MCF 10A (cell line): ENCODE measurements at regions not wholly inside any gene's neighbourhood (a gene's known extent, or its start where the extent isn't known, plus 50 kb on each side); places are given as distances from the start of the nearest gene placed in this dataset.

ENCODE experiments used
- BruUV-seq: library from RNA; stranded (reverse); fragments of 400-500 nt; replicated peaks from 2 replicates; lab custom pipeline; 2021; lab: Mats Ljungman, UMichigan
- CTCF ChIA-PET: fragments of 300-600 bp; sonication (Branson Sonifier 250); formaldehyde crosslinking; extraction: SDS; loops from one replicate; lab custom pipeline; 2021; ENCODE audit warnings: antibody characterized with exemption, inconsistent platforms; lab: Yijun Ruan, JAX
- POLR2A ChIA-PET: fragments of 300-600, 350-650 bp; sonication (Branson Sonifier 250); formaldehyde crosslinking; extraction: SDS; loops from one replicate; lab custom pipeline; 2020; ENCODE audit warnings: antibody characterized with exemption, inconsistent platforms; lab: Yijun Ruan, JAX
- DNase-seq: peaks from one replicate; pipeline ENCODE4 v3.0.0-alpha.2; 2018; ENCODE audit not compliant: unreplicated experiment
- H3K27ac Mint-ChIP-seq: one replicate; pipeline ENCODE4 v1.8.0; 2022; ENCODE audit warnings: mild to moderate bottlenecking, low read depth, mixed read lengths; ENCODE audit not compliant: unreplicated experiment
- H3K27me3 Mint-ChIP-seq: one replicate; pipeline ENCODE4 v1.8.0; 2022; ENCODE audit warnings: mixed read lengths; ENCODE audit not compliant: insufficient read depth, unreplicated experiment
- H3K36me3 Mint-ChIP-seq: one replicate; pipeline ENCODE4 v1.8.0; 2022; ENCODE audit warnings: mild to moderate bottlenecking, moderate library complexity, mixed read lengths; ENCODE audit not compliant: insufficient read depth, unreplicated experiment
- H3K4me1 Mint-ChIP-seq: one replicate; pipeline ENCODE4 v1.8.0; 2022; ENCODE audit warnings: mixed read lengths; ENCODE audit not compliant: insufficient read depth, unreplicated experiment
- H3K4me3 Mint-ChIP-seq: one replicate; pipeline ENCODE4 v1.8.0; 2022; ENCODE audit warnings: mild to moderate bottlenecking, moderate library complexity, mixed read lengths; ENCODE audit not compliant: unreplicated experiment
- H3K9me3 Mint-ChIP-seq: one replicate; pipeline ENCODE4 v1.8.0; 2022; ENCODE audit warnings: mixed read lengths; ENCODE audit not compliant: unreplicated experiment
- intact Hi-C: fragments of 100-400 bp; cut with micrococcal nuclease; formaldehyde crosslinking; loops from 2 replicates; pipeline ENCODE4 v1.14.1; 2022
- TF ChIP-seq, protein P1 (sequence below): fragments of 200-600 bp; IDR thresholded peaks from one replicate; pipeline ENCODE4 v1.8.0; 2022; ENCODE audit warnings: antibody characterized with exemption, mild to moderate bottlenecking; ENCODE audit not compliant: unreplicated experiment

DNA sequence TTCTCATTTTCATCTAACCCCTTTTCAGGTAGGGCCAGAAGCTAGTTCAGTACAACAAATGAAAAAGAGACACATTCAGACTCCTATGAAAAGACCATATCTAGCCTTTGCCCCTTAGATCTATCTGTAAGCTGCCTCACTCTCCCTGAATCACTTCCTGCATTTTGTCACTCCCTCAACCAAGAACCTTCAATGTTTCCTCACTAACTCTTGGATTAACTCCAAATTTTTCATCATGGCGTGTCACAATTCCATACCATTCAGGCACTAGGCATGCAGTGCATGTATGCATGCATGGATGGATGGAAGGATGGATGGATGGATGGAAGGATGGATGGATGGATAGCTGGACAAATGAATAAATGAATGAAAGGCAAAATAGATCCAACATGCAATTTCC, 356.9 kb downstream of the TNS1 start:
- H3K4me1 Mint-ChIP-seq, result peaks cover 6% of the 10 kb centered on the region
- TF ChIP-seq, protein P1, sequence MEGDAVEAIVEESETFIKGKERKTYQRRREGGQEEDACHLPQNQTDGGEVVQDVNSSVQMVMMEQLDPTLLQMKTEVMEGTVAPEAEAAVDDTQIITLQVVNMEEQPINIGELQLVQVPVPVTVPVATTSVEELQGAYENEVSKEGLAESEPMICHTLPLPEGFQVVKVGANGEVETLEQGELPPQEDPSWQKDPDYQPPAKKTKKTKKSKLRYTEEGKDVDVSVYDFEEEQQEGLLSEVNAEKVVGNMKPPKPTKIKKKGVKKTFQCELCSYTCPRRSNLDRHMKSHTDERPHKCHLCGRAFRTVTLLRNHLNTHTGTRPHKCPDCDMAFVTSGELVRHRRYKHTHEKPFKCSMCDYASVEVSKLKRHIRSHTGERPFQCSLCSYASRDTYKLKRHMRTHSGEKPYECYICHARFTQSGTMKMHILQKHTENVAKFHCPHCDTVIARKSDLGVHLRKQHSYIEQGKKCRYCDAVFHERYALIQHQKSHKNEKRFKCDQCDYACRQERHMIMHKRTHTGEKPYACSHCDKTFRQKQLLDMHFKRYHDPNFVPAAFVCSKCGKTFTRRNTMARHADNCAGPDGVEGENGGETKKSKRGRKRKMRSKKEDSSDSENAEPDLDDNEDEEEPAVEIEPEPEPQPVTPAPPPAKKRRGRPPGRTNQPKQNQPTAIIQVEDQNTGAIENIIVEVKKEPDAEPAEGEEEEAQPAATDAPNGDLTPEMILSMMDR, result no peak
- no TSS peak for BruUV-seq
- intact Hi-C loops, result no loop called here
- no peaks in the 10 kb centered on the region for H3K27me3 Mint-ChIP-seq
- DNase-seq, result peak; percentile 53
- ChIA-PET CTCF (interaction anchor here (1.1 kb wide), 1 partner anchor 67 kb away, joined by 6 read pairs; no protein-coding TSS in a partner anchor), POLR2A (no interaction called here)
- no peaks in the 10 kb centered on the region for H3K9me3 Mint-ChIP-seq
- no peak overlapping the region for H3K4me3 Mint-ChIP-seq
- H3K36me3 Mint-ChIP-seq, result no peaks in the 10 kb centered on the region
- no peak overlapping the region for H3K27ac Mint-ChIP-seq

DNA sequence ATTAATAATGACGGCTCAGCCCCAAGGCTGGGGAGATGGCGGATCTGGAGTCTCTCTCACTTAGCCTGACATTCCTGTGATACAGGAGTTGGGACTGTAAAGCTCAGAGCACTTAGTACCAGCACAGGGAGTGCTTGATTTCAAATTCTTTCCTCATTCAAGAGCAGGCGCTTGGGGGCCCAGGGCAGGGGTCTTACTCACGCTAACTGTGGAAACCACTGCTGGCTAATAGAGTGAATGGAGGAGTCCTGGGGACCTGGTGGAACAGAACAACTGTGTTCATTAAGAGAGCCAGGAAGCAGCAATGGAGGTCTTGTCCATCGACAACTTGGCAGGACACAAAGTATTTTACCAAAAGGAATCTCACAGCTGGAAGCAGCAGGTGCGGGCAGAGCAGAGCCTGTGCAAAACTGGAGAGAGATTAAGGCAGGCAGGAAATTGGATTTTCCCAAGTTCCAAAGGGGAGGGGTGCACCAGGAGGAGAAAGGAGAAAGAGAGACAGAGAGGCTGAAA, 358.9 kb downstream of the TNS1 start:
- no peaks in the 10 kb centered on the region for H3K27me3 Mint-ChIP-seq
- no TSS peak for BruUV-seq
- H3K4me1 Mint-ChIP-seq, result peaks cover 6% of the 10 kb centered on the region
- intact Hi-C loops, result no loop called here
- H3K4me3 Mint-ChIP-seq, result no peak overlapping the region
- no peak for DNase-seq
- CTCF ChIA-PET, result interaction anchor here (0.6 to 0.7 kb wide), 2 partner anchors 50 to 69 kb away, joined by 3 read pairs; no protein-coding TSS in a partner anchor
- H3K27ac Mint-ChIP-seq, result no peak overlapping the region
- POLR2A ChIA-PET, result interaction anchor here (0.6 kb wide), 1 partner anchor 36 kb away, joined by 3 read pairs; no protein-coding TSS in a partner anchor
- TF ChIP-seq, protein P1, result no peak
- H3K9me3 Mint-ChIP-seq, result no peaks in the 10 kb centered on the region
- H3K36me3 Mint-ChIP-seq, result no peaks in the 10 kb centered on the region

DNA sequence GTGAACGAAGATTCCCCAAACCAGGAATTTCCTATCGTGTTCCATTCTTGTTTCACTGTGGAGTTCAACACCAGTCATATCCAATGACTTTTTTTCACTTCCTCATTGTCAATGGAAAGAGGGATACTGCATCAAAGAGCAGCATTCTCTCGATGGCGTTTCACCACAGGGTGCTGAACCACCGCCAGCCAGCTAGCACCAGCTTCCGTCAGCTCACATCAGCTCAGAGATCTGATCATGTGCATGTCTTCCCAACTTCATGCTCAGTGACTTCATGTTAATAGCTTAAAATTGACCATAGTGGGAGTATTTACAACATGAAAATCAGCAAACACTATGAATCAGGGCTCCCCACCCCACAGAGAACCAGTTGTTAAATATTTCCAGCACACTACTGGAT, 359.9 kb downstream of the TNS1 start:
- CTCF ChIA-PET, result interaction anchor here (0.6 to 2.9 kb wide), 4 partner anchors 9 to 279 kb away, joined by 3 to 20 read pairs (median 4); no protein-coding TSS in a partner anchor
- Mint-ChIP-seq H3K9me3 (no peaks in the 10 kb centered on the region), H3K27me3 (no peaks in the 10 kb centered on the region), H3K27ac (no peak overlapping the region), H3K4me1 (peaks cover 6% of the 10 kb centered on the region), H3K36me3 (no peaks in the 10 kb centered on the region), H3K4me3 (no peak overlapping the region)
- TF ChIP-seq, protein P1, result no peak
- POLR2A ChIA-PET, result no interaction called here
- intact Hi-C loops, result no loop called here
- no TSS peak for BruUV-seq
- DNase-seq, result no peak

DNA sequence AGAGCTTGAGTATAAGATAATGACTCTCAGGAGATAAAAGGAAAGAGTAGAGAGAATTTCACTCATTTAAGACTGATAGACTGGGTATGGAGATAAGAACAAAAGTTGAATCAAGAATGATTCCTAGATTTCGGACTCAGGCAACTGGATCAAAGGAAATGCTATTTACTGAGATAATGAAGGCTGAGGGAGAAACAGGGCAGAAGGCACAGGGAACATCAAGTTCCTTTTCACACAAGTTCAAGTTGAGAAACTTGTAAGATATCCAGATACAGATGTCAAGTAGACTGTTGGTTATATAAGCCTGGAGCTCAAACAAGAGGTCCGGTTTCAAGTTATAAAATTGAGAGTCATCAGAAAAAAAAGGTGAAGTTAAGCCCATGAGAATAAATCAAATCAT, 360.8 kb downstream of the TNS1 start:
- H3K36me3 Mint-ChIP-seq, result no peaks in the 10 kb centered on the region
- intact Hi-C loops, result no loop called here
- TF ChIP-seq, protein P1, result no peak
- no peaks in the 10 kb centered on the region for H3K27me3 Mint-ChIP-seq
- POLR2A ChIA-PET, result no interaction called here
- no peak overlapping the region for H3K4me3 Mint-ChIP-seq
- H3K27ac Mint-ChIP-seq, result no peak overlapping the region
- no peak for DNase-seq
- H3K4me1 Mint-ChIP-seq, result peaks cover 6% of the 10 kb centered on the region
- CTCF ChIA-PET, result interaction anchor here (0.7 to 2.9 kb wide), 3 partner anchors 10 to 71 kb away, joined by 3 to 20 read pairs (median 4); no protein-coding TSS in a partner anchor
- no TSS peak for BruUV-seq
- H3K9me3 Mint-ChIP-seq, result no peaks in the 10 kb centered on the region
